Peyer's patch (tissue), 4 donors: ENCODE measurements at regions not wholly inside any gene's neighbourhood (a gene's known extent, or its start where the extent isn't known, plus 50 kb on each side); places are given as distances from the start of the nearest gene placed in this dataset.

Experiments
- CTCF ChIP-seq, 6 experiments: fragments of 450-650 bp in 4 of 6; fragments of 200-600 bp in 2 of 6; sonication (generic) in 1 of 6; IDR thresholded peaks; one replicate each; pipeline ENCODE4 v1.5.1; 2017 to 2019; ENCODE audit warnings: antibody characterized with exemption in 6 of 6, mild to moderate bottlenecking in 3 of 6, moderate library complexity in 1 of 6
- POLR2A ChIP-seq, 2 donors: fragments of 450-650 bp; IDR thresholded peaks; one replicate each; pipeline ENCODE4 v1.5.1; 2017; ENCODE audit warnings: antibody characterized with exemption in 2 of 2, mild to moderate bottlenecking in 2 of 2, moderate library complexity in 2 of 2

- no peak for TF ChIP-seq CTCF (IDR thresholded peaks at IDR 0.05)
- no peak for TF ChIP-seq POLR2A (IDR thresholded peaks at IDR 0.05)
Measured at GRCh38 chr13:71260246-71260645, 606.8 kb downstream of the DACH1 start.
